ENCODE measurements at regions not wholly inside any gene's neighbourhood (a gene's known extent, or its start where the extent isn't known, plus 50 kb on each side); places are given as distances from the start of the nearest gene placed in this dataset.

- DNase-seq (ENCODE audit: low spot score): no peak
- FAIRE-seq: no peak
These were observed 99.3 kb upstream of the CFAP20DC start for GRCh38 chr3:59149166-59149565.

DNA sequence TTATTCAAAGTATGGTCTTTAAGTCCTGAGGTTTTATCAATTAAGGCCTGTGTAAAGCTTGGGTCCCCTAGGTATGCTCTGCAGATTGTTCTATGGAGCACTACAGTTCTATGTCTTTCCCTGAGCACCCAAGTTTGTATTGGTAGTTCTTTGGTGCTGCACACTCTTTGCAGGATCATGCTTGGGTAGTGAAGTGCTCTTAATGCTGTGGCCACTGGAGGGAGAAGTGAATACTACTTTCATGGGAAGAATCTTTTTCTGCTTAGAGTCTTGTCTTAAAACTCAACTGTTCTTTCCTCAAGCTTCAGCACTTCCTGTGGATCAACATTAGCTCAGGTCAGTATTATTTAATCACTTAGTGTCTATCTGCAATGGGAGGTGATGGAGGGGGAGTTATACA is 93.6 kb upstream of the CFAP20DC start:
- no peak for FAIRE-seq

DNA sequence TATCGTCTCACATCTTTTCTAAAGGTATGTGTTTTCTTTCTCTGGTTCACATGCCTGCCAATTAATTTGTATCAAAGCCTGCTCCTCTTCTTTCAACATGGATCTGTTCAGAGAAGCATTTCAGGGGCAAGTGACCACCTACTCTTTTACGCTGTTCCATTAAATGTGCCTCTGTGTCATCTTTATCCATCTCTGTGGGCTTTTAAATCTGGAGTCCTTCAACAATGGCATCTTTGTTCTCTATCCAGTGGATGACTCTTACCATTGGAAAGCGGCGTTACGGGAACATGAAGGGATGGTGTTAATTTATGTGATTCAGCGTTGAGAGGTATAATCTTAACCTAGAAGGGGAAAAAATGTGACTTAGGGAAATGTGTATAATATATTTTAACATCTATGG is 92.7 kb upstream of the CFAP20DC start:
- FAIRE-seq: no peak
- DNase-seq (ENCODE audit: low spot score): peak; percentile 25

More for the DNA sequence above, 93.6 kb upstream of the CFAP20DC start:
- DNase-seq (ENCODE audit: low spot score): no peak

GRCh38 chr3:59138966-59139365 is 89.1 kb upstream of the CFAP20DC start:
- DNase-seq (ENCODE audit: low spot score) (no peak), FAIRE-seq (no peak)

GRCh38 chr3:59137415-59137814 is 87.6 kb upstream of the CFAP20DC start:
- DNase-seq (ENCODE audit: low spot score) (no peak), FAIRE-seq (no peak)

DNA sequence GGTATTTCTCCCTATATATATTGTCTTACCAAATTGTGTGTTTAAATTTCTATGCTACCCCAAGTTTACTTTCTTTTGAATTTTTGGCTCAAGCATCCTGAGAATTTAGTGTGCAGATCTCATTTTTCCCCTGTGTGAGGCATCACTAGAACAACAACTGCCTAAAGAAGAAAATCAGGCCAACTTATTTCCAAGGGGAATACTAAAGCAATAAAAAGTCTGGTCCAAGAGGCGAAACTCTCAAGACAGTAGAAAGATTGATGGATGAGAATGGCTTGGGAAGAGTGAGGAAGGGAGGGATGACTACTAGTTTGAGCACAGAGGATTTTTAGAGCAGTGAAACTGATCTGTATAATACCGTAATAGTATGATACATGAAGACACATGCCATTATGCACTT is 86.3 kb upstream of the CFAP20DC start:
- FAIRE-seq (no peak), DNase-seq (ENCODE audit: low spot score) (no peak)

DNA sequence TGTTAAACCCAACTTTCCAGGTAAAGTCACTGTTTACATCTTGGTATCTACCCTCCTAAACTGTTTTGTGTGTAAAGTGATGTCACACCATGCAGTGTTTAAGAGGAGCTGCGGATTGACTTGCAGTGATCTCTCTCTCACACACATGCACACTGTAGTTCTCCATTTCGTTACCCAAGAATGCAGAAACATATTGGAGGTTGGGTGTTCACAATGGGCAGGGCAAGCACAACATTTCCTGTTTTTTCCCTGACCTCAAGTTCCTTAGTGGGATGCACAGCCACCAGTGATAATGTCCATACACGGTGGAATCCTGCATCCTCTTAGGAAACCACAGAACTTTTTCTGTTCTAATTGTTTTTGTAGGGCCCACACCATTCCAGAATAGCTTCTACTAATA is 85.3 kb upstream of the CFAP20DC start:
- FAIRE-seq (no peak), DNase-seq (ENCODE audit: low spot score) (no peak)

DNA sequence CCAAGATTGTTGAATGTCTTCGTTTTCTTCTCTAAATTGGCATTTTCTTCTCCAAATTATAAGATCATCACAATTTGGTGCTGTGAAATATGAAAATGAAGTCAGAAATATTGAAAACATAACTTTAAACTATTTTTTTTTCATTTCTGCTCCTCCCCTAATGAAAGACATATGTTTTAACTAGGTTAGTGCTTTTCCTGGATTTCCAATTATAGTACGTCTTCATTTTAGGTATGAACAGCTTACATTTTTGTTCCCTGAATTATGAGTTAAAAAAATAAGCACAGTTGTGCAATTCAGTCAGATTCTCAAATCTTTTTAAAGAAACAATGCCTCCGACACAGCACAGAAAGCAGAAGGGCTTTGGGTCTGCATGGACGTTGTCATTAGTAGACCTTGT is 83.5 kb upstream of the CFAP20DC start:
- no peak for FAIRE-seq
- no peak for DNase-seq (ENCODE audit: low spot score)

DNA sequence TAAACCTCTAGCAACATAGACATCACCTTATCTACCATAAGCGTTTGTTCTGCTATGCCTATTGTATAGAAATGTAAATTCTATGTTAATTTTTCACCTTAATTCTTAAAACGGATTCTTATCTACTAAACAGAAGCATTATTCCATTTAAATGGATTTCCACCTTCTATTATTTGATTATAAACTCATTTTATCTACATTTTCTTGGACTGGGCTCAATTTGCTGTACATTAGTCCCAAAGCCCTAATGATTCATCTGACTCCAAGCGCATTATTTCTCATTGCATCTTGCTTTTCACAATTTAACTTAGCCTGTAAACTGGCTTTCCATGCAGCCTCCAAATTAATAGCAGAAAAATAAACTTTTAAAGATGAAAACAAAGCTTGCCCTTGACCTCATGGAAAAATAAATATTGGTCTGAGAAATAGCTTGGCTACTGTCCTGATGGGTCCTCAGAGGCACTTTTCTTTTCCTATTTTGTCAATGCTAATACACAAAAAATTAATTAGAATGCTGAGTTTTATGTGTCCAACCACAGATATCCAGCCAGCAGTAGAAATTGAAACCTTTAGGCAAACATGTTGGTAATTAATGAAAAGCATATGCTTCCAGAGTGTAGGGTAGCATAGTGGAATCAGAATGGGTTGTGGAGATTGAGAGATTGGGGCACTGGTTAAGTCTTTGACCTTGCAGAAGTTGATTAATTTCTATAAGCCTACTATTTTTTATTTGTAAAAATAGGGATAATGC is 81.4 kb upstream of the CFAP20DC start:
- DNase-seq (ENCODE audit: low spot score) (no peak), FAIRE-seq (no peak)

- FAIRE-seq (no peak), DNase-seq (ENCODE audit: low spot score) (no peak)
These were observed 78.9 kb upstream of the CFAP20DC start for GRCh38 chr3:59128685-59129084.

- FAIRE-seq: no peak
- DNase-seq (ENCODE audit: low spot score): peak; percentile 65
These were observed 77.2 kb upstream of the CFAP20DC start for GRCh38 chr3:59127071-59127470.

DNA sequence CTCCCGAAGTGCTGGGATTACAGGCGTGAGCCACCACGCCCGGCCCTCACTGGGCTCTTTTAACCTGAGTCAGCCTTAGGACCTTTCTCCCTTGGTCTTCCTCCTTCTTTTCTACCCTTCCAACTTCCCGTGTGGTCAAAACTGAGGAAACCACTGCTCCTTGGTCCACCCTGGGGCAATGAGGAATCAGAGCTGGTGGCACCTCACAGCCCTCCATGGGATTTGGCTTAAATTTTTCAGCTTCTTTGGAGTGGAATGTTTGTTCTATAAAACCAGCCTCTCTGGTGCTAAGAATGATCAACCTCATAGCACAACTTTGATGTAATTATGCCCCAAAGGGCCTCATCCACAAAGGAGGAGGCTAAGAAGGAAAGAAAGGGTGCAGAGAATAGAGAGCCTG is 76.6 kb upstream of the CFAP20DC start:
- no peak for DNase-seq (ENCODE audit: low spot score)
- no peak for FAIRE-seq

- DNase-seq (ENCODE audit: low spot score) (no peak), FAIRE-seq (no peak)
These were observed 71.7 kb upstream of the CFAP20DC start for GRCh38 chr3:59121346-59122144.

DNA sequence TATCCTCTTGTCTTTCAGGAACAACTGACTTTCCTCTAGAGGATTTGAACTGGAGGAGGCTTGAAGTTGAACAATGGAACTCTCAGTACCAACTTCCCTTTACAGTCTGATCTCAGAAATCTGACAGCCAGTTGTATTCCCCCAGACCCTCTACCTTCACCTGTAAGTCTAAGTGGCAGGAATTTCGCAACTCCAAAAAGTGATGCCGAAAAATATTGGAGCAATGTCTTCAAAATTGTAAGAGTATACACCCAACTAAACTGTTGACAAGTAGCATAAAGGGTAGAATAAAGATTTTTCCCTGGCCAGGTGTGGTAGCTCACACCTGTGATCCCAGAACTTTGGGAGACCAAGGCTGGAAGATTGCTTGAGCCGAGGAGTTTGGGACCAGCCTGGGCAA is 69.1 kb upstream of the CFAP20DC start:
- DNase-seq (ENCODE audit: low spot score) (no peak), FAIRE-seq (no peak)

DNA sequence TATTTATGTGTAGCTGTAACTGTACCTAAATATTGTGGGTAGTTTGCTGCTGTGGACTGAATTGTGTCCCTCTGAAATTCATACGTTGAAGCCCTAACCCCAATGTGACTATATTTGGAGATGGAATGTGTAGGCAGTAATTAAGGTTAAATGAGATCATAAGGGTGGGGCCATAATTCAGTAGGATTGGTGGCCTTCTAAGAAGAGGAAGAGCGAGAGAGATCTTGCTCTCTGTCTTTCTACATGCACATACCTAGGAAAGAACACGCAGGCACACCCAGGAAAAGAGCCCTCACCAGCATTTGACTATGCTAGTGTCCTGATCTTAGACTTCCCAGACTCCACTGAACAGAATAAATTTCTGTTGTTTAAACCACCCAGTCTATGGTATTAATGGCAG is 67.6 kb upstream of the CFAP20DC start:
- DNase-seq (ENCODE audit: low spot score) (no peak), FAIRE-seq (no peak)

DNA sequence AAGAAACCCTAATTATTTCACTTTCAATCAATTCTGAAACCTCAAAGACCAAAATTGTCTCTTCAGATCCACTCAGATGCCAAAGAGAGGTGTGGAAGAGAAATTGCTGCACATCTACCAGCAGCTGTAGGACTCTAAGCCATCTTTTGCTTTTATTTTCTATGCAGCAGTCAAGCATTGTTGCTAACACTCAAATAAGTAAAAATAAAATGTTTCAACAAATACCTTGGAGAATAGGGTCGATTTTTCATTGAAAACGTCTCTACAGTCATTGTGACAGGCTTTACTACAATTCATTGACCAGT is 66.4 kb upstream of the CFAP20DC start:
- DNase-seq (ENCODE audit: low spot score) (no peak), FAIRE-seq (no peak)

- DNase-seq (ENCODE audit: low spot score) (no peak), FAIRE-seq (no peak)
These were observed 65.8 kb upstream of the CFAP20DC start for GRCh38 chr3:59115364-59116232.

DNA sequence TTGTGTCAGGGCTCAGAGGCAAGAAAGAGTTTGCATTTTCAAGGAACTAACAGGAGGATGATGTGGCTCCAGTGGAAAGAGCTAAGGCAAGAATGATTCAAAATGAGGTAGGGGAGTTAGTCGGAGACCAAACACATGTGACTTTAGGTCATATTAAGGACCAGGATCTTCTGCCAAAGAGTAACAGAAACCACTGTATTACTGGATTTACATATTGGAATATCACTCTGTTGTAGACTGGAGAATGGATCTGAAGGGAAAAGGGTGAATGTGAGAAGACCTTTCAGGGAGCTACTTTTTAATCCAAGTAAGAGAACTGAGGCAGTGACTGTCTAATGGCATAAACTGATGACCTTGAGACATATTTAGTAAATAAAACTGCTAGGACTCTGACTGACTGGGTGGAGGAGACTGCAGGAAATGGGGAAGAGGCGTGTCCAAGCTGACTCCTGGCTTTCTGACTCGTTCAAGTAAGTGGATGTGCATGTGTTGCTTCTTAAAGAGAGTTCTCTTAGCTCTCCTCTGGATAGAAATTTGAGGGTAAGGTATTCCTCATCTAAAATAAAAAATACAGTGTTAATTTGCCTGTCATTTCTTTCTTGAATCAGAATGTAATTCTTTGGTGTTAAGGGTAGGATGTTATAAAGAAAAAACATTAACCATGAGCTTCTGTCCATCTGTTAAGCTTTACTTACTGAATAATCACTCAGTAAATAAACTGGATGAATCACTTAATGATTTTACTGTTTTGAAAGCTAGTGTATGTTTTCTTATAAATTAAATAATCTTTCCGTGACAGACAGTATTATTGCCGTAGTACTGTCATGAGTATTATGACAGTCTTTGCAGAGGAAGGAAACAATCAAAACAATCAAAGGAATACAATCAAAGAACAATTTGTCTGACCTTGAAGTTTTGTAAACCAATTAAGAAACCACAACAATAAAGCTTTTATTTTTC is 58.3 kb upstream of the CFAP20DC start:
- FAIRE-seq: no peak
- no peak for DNase-seq (ENCODE audit: low spot score)

DNA sequence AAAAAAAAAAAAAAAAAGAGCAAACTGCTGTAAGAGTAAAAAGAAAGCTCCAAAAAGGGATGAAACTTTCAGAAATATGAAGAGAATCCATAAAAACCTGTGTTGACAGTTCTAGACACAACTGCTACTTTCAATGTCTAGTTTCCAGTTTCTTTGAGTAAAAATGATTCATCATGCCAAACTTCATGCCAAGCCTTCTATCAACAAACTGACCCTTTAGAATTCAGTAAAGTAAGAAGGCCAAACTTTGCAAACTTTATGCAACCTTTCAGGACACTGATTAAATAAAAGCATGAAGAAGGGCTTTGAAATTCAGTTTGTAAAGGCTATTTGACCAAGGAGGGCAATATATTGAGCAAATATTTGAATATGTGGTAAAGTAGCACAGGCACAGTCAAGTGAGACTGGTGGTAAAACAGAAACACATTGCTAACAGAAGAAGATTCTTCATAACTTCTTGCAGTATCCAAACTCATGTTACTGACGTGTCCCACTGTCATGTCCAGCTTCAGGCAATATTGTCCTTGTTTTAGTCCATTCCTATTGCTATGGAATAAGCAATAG is 56.3 kb upstream of the CFAP20DC start:
- no peak for FAIRE-seq
- no peak for DNase-seq (ENCODE audit: low spot score)

GRCh38 chr3:59103552-59103951 is 53.7 kb upstream of the CFAP20DC start:
- DNase-seq (ENCODE audit: low spot score) (no peak), FAIRE-seq (no peak)

All from urothelium cell line (cell line).